HT1080 (cell line): ENCODE measurements at regions not wholly inside any gene's neighbourhood (a gene's known extent, or its start where the extent isn't known, plus 50 kb on each side); places are given as distances from the start of the nearest gene placed in this dataset.

Experiments
- DNase-seq: peaks from one replicate; pipeline ENCODE4 v3.0.0-alpha.2; 2015; ENCODE audit warnings: low read depth

DNA sequence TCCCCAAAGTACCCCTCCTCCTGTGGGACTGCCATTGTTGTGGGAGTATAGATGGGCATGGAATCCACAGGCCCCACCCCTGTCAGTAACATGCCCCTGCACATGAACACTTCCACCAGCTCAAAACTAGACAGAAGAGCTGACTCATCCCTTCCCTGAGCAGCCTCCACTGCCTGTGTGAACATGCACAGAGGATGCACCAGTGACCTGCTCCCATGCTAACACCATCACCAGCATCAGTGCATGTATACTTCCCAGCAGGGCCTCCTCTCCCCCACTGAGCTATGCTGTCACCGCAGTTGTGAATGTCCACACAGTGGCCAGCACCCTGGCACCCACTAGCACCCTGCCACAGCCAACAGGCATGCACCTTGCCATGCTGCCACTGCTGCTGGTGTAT lies 939.8 kb downstream of the EFNA5 start:
- DNase-seq, result no peak

- DNase-seq, result no peak
These were observed 940.2 kb downstream of the EFNA5 start for GRCh38 chr5:106730506-106730905.

GRCh38 chr5:106728208-106728607 lies 942.5 kb downstream of the EFNA5 start:
- DNase-seq, result no peak

DNA sequence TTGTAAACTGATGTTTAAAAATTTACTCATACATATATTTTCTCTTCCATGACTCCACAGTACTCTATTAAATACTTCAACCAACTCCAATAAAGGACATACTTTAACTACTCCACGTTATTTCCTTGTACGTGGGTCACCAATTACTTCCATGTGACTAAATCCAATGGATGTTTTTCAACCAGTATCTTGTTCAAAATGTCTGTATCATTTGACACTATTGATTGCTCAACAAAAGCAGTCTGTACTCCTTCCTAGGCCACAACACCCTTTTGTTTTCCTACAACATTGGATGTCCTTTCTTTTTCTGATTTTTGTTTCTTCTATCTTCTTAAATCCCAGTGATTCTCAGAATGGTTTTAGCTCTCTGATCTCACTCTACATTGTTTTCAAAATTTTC lies 943.7 kb downstream of the EFNA5 start:
- no peak for DNase-seq

GRCh38 chr5:106720367-106720766 lies 950.4 kb downstream of the EFNA5 start:
- DNase-seq, result no peak

DNA sequence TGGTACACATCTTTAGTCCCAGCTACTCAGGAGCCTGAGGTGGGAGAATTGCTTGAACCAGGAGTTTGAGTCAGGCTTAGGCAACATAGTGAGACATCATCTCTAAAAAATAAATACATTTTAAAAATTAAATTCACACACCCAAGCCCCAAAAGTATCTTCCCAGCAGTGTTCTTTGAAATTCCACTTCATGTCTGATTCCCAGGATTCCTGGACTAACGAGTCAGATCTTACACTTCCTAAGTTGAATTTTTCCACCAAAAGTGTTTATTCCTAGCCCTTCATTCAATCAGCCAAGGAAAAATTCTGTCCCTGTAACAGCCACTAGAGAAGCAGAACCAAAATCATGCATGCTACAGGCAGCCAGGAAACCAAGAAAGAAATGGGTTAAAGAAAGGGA lies 970.9 kb downstream of the EFNA5 start:
- DNase-seq, result no peak

- no peak for DNase-seq
These were observed 971.5 kb downstream of the EFNA5 start for GRCh38 chr5:106699198-106699597.

- no peak for DNase-seq
These were observed 972.6 kb downstream of the EFNA5 start for GRCh38 chr5:106698169-106698568.

DNA sequence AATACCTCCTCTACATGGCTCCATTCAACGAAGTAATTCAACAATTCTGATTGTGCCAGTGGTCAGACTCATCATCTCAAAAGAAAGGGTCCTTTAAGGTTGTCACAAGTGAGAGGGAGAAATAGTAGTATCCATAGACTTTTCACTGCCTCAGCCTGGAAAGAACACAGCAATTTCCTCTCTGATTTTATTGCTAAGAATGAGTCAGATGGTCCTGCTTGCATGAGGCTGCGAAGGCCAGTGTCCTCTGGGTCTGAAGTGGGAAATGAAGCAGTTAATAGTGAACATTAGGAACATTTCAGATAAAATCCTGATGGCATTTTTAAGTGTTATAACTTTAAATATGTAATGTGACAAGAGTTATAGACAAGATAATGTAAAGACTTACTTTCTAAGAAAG lies 979.0 kb downstream of the EFNA5 start:
- peak; percentile 18 for DNase-seq

GRCh38 chr5:106690585-106690984 lies 980.2 kb downstream of the EFNA5 start:
- no peak for DNase-seq

DNA sequence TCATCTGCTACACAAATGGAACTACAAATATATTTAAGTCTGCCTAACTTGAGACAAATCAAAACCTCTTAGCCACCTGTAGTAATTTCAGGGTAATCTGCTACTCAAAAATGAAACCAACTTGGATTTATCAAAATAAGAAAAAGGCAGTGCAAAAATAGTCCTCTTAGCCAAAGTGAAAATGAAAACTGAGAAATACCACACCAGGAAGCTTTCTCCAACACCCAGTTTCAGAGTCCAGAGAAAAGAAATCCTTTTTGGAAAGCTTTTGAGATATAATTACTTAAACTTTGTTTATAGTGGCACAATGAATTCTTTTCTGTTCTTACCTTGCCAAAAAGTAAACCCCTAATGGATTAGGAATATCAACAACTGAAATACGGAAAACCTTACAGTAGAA lies 990.4 kb downstream of the EFNA5 start:
- peak; percentile 8 for DNase-seq

DNA sequence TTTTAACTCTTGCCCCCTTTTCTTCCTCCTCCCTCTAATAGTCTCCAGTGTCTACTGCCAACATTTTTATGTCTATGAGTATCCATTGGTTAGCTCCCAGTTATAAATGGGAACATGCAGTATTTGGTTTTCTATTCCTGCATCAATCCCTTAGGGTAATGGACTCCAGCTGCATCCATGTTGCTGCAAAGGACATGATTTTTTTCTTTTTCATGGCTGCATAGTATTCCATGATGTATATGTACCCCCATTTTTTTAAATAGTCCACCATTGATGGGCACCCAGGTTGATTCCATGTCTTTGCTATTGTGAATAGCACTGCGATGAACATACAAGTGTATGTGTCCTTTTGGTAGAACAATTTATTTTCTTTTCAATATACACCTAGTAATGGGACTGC lies 993.7 kb downstream of the EFNA5 start:
- DNase-seq, result no peak

GRCh38 chr5:106675687-106676086 lies 995.0 kb downstream of the EFNA5 start:
- no peak for DNase-seq

DNA sequence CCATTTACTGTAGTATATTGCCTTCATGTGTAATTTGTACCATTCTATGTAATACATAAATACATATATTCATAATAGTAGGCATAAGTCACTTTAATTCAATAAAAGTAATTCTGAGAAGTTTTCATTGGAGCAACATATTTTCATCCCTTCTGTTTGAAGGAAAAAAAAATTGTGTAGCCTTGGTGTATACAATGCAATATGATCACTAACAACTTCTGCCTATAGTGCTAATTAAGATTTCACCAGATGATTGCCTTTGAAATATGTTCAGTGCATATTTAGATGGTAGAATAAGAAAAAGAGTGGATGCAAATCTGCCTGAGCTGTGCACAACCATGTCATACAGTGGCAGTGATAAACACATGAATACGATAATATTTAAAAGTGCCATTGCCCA lies 996.8 kb downstream of the EFNA5 start:
- DNase-seq, result no peak

- no peak for DNase-seq
These were observed 1008.9 kb downstream of the EFNA5 start for GRCh38 chr5:106661866-106662265.

DNA sequence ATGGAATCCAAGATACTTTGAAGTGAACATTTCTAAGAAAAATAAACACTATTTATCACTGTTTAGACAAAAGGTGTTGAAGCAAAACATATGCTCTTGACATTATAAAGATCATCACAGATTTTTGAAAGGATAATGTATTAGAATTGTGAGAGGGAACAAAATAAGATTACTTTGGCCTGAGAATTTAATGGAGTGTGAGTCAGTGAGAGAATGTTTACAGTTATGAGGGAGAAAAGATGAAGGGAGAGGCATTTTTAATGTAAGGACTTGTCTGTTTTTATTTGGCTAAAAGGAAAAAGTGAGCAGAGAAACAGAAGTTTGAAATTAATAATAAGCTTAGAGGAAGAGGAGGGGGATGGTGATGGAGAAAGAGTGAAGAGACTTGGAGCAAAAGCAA lies 1010.1 kb downstream of the EFNA5 start:
- DNase-seq, result no peak

GRCh38 chr5:106658150-106658549 lies 1012.6 kb downstream of the EFNA5 start:
- DNase-seq, result no peak

DNA sequence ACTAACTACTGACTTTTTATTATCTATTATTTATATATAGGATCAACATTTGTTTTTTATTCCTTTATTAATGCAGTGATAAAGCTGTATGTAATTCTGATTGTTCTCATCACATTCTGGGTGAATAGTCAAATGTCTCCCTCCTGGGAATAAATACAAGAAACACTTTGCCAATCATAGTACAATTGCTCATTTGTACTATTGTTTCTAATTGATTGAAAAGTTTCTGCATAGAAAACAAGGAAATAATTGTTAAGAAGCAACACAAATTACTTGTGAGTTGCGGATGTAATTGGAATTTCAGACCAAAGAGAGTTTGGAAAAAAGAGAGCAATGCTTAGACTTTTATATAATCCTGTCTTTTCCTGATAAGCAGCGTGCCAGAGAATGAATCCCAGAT lies 1013.9 kb downstream of the EFNA5 start:
- DNase-seq, result no peak

DNA sequence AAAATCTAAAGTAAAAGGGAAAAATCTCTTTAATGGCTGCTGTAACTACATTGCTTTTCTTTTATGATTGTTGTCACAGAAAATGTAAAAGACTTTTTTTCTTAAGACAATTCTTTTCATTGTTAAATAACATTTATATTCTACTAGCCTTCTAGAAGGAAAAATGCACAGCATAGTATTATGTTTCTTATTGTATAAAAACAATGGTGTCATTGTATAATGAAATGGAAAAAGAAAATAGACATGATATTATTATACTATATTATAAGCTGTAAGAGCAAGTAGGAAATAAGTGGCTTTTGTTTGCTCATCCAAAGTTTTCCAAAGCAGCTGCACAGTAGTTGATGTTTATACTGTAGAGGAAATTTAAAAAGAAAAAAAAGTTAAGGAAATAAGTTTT lies 1021.7 kb downstream of the EFNA5 start:
- no peak for DNase-seq

DNA sequence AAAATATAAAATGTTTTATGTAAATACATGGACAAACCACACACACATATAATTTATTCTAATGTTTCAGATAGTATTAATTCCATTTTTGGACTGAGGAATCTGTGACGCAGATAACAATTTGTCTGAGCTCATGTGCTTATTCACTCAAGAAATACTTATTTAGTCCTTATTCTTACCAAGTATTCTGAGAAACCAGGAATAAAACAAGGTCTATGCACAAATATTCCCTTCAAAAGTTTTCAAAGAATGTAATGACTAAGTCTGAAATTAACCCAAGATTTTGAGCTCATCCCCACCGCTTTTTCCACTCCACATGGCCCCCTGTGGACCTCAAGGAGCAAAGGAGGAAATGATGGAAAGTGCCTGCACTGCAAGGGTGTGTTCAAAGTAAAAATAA lies 1022.3 kb downstream of the EFNA5 start:
- no peak for DNase-seq

DNA sequence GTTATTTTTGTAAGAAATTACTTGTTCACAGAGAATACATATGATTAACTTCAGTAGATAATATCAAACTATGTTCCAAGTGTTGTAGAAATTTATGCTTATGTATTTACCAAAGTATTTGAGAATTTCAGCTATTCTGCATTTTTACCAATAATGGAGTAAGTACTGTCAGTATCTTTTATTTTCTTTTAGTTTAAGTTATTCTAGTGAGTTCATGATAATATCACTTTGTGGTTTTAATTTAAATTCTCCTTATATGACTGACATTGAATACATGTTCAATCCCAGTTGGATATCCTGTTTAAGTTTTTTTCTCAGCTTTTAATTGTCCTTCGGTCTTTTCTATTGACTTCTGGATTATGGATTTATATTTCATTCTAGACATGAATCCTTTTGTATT lies 1024.6 kb downstream of the EFNA5 start:
- no peak for DNase-seq

- no peak for DNase-seq
These were observed 1030.2 kb downstream of the EFNA5 start for GRCh38 chr5:106640511-106640910.

- DNase-seq, result no peak
These were observed 1031.2 kb downstream of the EFNA5 start for GRCh38 chr5:106639488-106639887.

- no peak for DNase-seq
These were observed 1033.5 kb downstream of the EFNA5 start for GRCh38 chr5:106637275-106637674.

- DNase-seq, result no peak
These were observed 1036.4 kb downstream of the EFNA5 start for GRCh38 chr5:106634375-106634774.
